ENCODE measurements at regions not wholly inside any gene's neighbourhood (a gene's known extent, or its start where the extent isn't known, plus 50 kb on each side); places are given as distances from the start of the nearest gene placed in this dataset.

DNA sequence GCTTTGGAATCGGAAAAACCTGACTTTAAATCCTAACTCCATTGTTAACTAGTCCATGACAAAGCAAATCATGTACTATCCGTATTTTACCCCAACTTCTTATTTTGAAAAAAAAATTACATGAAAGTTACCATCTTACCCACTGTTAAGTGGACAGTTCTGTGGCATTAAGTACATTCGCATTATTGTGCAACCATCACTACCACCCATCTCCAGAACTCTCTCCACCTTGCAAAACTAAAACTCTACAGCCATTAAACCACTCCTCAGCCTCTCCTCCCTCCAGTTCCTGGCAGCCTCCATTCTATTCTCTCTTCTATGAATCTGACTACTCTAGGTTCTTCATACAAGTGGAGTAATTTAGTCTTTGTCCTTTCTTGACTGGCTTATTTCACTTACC, 176.5 kb downstream of the USP12 start:
- H3K9me2 ChIP-seq (ENCODE audit: insufficient read depth) = no peaks in the 10 kb centered on the region
- ATAC-seq (no peak), DNase-seq (ENCODE audit: low read depth, low spot score) (no peak)
- H3K9ac ChIP-seq (ENCODE audit: low read length) = no peak overlapping the region
- H3K9me3 ChIP-seq (ENCODE audit: control insufficient read depth in 1 of 2, insufficient read depth in 1 of 2, low read depth in 1 of 2, low read length in 2 of 2) = 0 out of 4 replicates have a peak, but pooled peaks cover 0 to 3% of the 10 kb centered on the region in 2 experiments
- ChIA-PET CTCF (no interaction called here), RAD21 (ENCODE audit: low non-redundant PET in 1 of 2, low total read pairs in 2 of 2, uncharacterized antibody in 2 of 2, unreplicated experiment in 2 of 2) (no interaction called here), POLR2A (no interaction called here)
- no peak overlapping the region for H3K4me3 ChIP-seq (replicated peaks in 1 of 2; ENCODE audit: low read depth in 1 of 2, low read length in 2 of 2)
- no peaks in the 10 kb centered on the region for H3K79me2 ChIP-seq (ENCODE audit: insufficient read depth, low read length)
- no peaks in the 10 kb centered on the region for H3K27me3 ChIP-seq (ENCODE audit: insufficient read depth, low read length)
- intact Hi-C loops (cut with micrococcal nuclease) = no loop called here
- H3K4me1 ChIP-seq (ENCODE audit: control insufficient read depth in 1 of 2, insufficient read depth in 2 of 2, low read length in 2 of 2) = no peaks in the 10 kb centered on the region
- BruUV-seq (replicated peaks) = no TSS peak
- no peak overlapping the region for H2AFZ ChIP-seq (ENCODE audit: low read depth, low read length, poor library complexity, severe bottlenecking)
- TF ChIP-seq ZFX (IDR thresholded peaks at IDR 0.05) (no peak), EZH2phosphoT487 (IDR thresholded peaks at IDR 0.05; ENCODE audit: borderline replicate concordance) (no peak), SIN3A (IDR thresholded peaks at IDR 0.05; ENCODE audit: low read depth) (no peak), CEBPB (IDR thresholded peaks at IDR 0.05; ENCODE audit: low read depth) (no peak), RAD21 (IDR thresholded peaks at IDR 0.05; ENCODE audit: low read depth) (no peak), SP1 (IDR thresholded peaks at IDR 0.05; ENCODE audit: low read depth) (no peak), FOSL1 (IDR thresholded peaks at IDR 0.05; ENCODE audit: low read depth) (no peak), SRF (IDR thresholded peaks at IDR 0.05; ENCODE audit: low read depth) (no peak), ZNF274 (IDR thresholded peaks at IDR 0.05; ENCODE audit: low read depth, low read length) (no peak), CBX3 (IDR thresholded peaks at IDR 0.05; ENCODE audit: low read depth) (no peak), POLR2AphosphoS5 (IDR thresholded peaks at IDR 0.05; ENCODE audit: low read depth, low read length) (no peak), POLR2A (IDR thresholded peaks at IDR 0.05; ENCODE audit: borderline replicate concordance, extremely low read depth, insufficient read depth, insufficient read length) (no peak), CTCF (IDR thresholded peaks at IDR 0.05 in 2 of 3, conservative IDR thresholded peaks at IDR 0.05 in 1 of 3; ENCODE audit: borderline replicate concordance in 1 of 3, insufficient read depth in 1 of 3, low read depth in 2 of 3, low read length in 2 of 3) (no peak), EGR1 (IDR thresholded peaks at IDR 0.05; ENCODE audit: low read depth) (no peak)
- TF ChIP-seq, protein P1, sequence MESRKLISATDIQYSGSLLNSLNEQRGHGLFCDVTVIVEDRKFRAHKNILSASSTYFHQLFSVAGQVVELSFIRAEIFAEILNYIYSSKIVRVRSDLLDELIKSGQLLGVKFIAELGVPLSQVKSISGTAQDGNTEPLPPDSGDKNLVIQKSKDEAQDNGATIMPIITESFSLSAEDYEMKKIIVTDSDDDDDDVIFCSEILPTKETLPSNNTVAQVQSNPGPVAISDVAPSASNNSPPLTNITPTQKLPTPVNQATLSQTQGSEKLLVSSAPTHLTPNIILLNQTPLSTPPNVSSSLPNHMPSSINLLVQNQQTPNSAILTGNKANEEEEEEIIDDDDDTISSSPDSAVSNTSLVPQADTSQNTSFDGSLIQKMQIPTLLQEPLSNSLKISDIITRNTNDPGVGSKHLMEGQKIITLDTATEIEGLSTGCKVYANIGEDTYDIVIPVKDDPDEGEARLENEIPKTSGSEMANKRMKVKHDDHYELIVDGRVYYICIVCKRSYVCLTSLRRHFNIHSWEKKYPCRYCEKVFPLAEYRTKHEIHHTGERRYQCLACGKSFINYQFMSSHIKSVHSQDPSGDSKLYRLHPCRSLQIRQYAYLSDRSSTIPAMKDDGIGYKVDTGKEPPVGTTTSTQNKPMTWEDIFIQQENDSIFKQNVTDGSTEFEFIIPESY (IDR thresholded peaks at IDR 0.05; ENCODE audit: extremely low read depth, insufficient replicate concordance, low read length) = no peak
- no peak overlapping the region for H3K27ac ChIP-seq (ENCODE audit: low read depth, low read length)
- H3K36me3 ChIP-seq (ENCODE audit: control insufficient read depth in 1 of 2, insufficient read depth in 2 of 2, low read length in 2 of 2) = no peaks in the 10 kb centered on the region
- H3K4me2 ChIP-seq (ENCODE audit: low read length) = no peak overlapping the region
- no peaks in the 10 kb centered on the region for H4K20me1 ChIP-seq (ENCODE audit: insufficient read depth)
